ENCODE measurements at regions not wholly inside any gene's neighbourhood (a gene's known extent, or its start where the extent isn't known, plus 50 kb on each side); places are given as distances from the start of the nearest gene placed in this dataset.

GRCh38 chr5:58081435-58081834 lies 378.5 kb downstream of the PLK2 start:
- TF ChIP-seq CTCF (IDR thresholded peaks at IDR 0.05): no peak

GRCh38 chr5:58080573-58080972 lies 379.3 kb downstream of the PLK2 start:
- no peak for TF ChIP-seq CTCF (IDR thresholded peaks at IDR 0.05)

GRCh38 chr5:58077966-58078365 lies 381.9 kb downstream of the PLK2 start:
- no peak for TF ChIP-seq CTCF (IDR thresholded peaks at IDR 0.05)

GRCh38 chr5:58077416-58077815 lies 382.5 kb downstream of the PLK2 start:
- TF ChIP-seq CTCF (IDR thresholded peaks at IDR 0.05): no peak

GRCh38 chr5:58076483-58077257 lies 383.2 kb downstream of the PLK2 start:
- no peak for TF ChIP-seq CTCF (IDR thresholded peaks at IDR 0.05)

GRCh38 chr5:58075907-58076306 lies 384.0 kb downstream of the PLK2 start:
- no peak for TF ChIP-seq CTCF (IDR thresholded peaks at IDR 0.05)

GRCh38 chr5:58074717-58075116 lies 385.2 kb downstream of the PLK2 start:
- no peak for TF ChIP-seq CTCF (IDR thresholded peaks at IDR 0.05)

GRCh38 chr5:58074222-58074621 lies 385.7 kb downstream of the PLK2 start:
- TF ChIP-seq CTCF (IDR thresholded peaks at IDR 0.05): no peak
